Epithelial cell of proximal tubule (primary cell): ENCODE measurements at regions not wholly inside any gene's neighbourhood (a gene's known extent, or its start where the extent isn't known, plus 50 kb on each side); places are given as distances from the start of the nearest gene placed in this dataset.

Experiments
- DNase-seq: peaks from one replicate; pipeline ENCODE4 v3.0.0-alpha.2; 2011; ENCODE audit warnings: low read depth
- H3K4me3 ChIP-seq: 2 replicates; pipeline ENCODE4 v1.5.1; 2011; ENCODE audit warnings: low read depth, mild to moderate bottlenecking, low read length
- CTCF ChIP-seq: conservative IDR thresholded peaks from 2 replicates; pipeline ENCODE4 v1.5.1; 2012; ENCODE audit warnings: low read depth, mild to moderate bottlenecking, low read length

- no peak overlapping the region for H3K4me3 ChIP-seq
- no peak for DNase-seq
- TF ChIP-seq CTCF: no peak
These were observed 315.8 kb upstream of the SATB1 start for GRCh38 chr3:18740631-18741583.

- DNase-seq: no peak
- H3K4me3 ChIP-seq: no peak overlapping the region
- no peak for TF ChIP-seq CTCF
These were observed 313.9 kb upstream of the SATB1 start for GRCh38 chr3:18739099-18739433.

GRCh38 chr3:18738393-18739098 is 313.4 kb upstream of the SATB1 start:
- H3K4me3 ChIP-seq: no peak overlapping the region
- no peak for DNase-seq
- TF ChIP-seq CTCF: no peak

GRCh38 chr3:18735005-18735404 is 309.9 kb upstream of the SATB1 start:
- DNase-seq: no peak
- TF ChIP-seq CTCF: no peak
- no peak overlapping the region for H3K4me3 ChIP-seq

- H3K4me3 ChIP-seq: no peak overlapping the region
- DNase-seq: no peak
- TF ChIP-seq CTCF: no peak
These were observed 309.2 kb upstream of the SATB1 start for GRCh38 chr3:18734309-18734708.

- H3K4me3 ChIP-seq: no peak overlapping the region
- DNase-seq: no peak
- no peak for TF ChIP-seq CTCF
These were observed 307.3 kb upstream of the SATB1 start for GRCh38 chr3:18732474-18732873.
